Esophagus squamous epithelium (tissue), 4 donors: ENCODE measurements at regions not wholly inside any gene's neighbourhood (a gene's known extent, or its start where the extent isn't known, plus 50 kb on each side); places are given as distances from the start of the nearest gene placed in this dataset.

Source experiments
- CTCF ChIP-seq, 6 experiments: fragments of 450-650 bp in 4 of 6; fragments of 200-600 bp in 2 of 6; sonication (generic) in 2 of 6; IDR thresholded peaks; one replicate each; pipeline ENCODE4 v1.5.1; 2016 to 2019; ENCODE audit warnings: antibody characterized with exemption in 6 of 6, mild to moderate bottlenecking in 4 of 6, moderate library complexity in 4 of 6
- POLR2A ChIP-seq, 4 donors: fragments of 450-650 bp; IDR thresholded peaks; one replicate each; pipeline ENCODE4 v1.6.1; 2017; ENCODE audit warnings: antibody characterized with exemption in 4 of 4, mild to moderate bottlenecking in 4 of 4, moderate library complexity in 3 of 4

GRCh38 chr20:54294094-54294493, 86.2 kb downstream of the PFDN4 start:
- TF ChIP-seq POLR2A (IDR thresholded peaks at IDR 0.05) (no peak), CTCF (IDR thresholded peaks at IDR 0.05) (no peak)
